IMR-90 (cell line): ENCODE measurements at regions not wholly inside any gene's neighbourhood (a gene's known extent, or its start where the extent isn't known, plus 50 kb on each side); places are given as distances from the start of the nearest gene placed in this dataset.

Source experiments
- ATAC-seq: fragments of 200-7000 bp; cut with Tn5 transposase; 2 replicates; pipeline ENCODE4 v1.9.1; 2020; ENCODE audit warnings: low read depth, mild to moderate bottlenecking, moderate library complexity
- BruUV-seq: library from RNA; stranded (reverse); fragments of 400-500 nt; replicated peaks from 2 replicates; lab custom pipeline; 2021; lab: Mats Ljungman, UMichigan
- CTCF ChIA-PET: fragments of 300-600 bp; formaldehyde crosslinking; extraction: SDS; loops from one replicate; lab custom pipeline; 2021; ENCODE audit warnings: antibody characterized with exemption; lab: Yijun Ruan, JAX
- POLR2A ChIA-PET: fragments of 300-600 bp; sonication (Branson Sonifier 250); formaldehyde crosslinking; loops from one replicate; lab custom pipeline; 2022; ENCODE audit warnings: antibody characterized with exemption; ENCODE audit not compliant: unreplicated experiment; lab: Charles Lee
- DNase-seq: peaks from one replicate; pipeline ENCODE4 v3.0.0; 2013
- H2AFZ ChIP-seq: replicated peaks from 2 replicates; pipeline ENCODE3; 2013; ENCODE audit warnings: low read length, mild to moderate bottlenecking; ENCODE audit not compliant: poor library complexity
- H2AK5ac ChIP-seq: 2 replicates; pipeline ENCODE4 v1.6.1; 2013; ENCODE audit warnings: low read depth, low read length, inconsistent platforms
- H2AK9ac ChIP-seq: replicated peaks from 2 replicates; pipeline ENCODE3; 2013; ENCODE audit warnings: mild to moderate bottlenecking, low read depth, low read length, moderate library complexity; ENCODE audit not compliant: poor library complexity
- H2BK120ac ChIP-seq: 2 replicates; pipeline ENCODE4 v1.6.1; 2013; ENCODE audit warnings: low read depth, low read length, inconsistent platforms
- H2BK15ac ChIP-seq: 3 replicates; pipeline ENCODE4 v1.6.1; 2013; ENCODE audit warnings: low read depth, low read length, inconsistent platforms
- H2BK20ac ChIP-seq: 2 replicates; pipeline ENCODE4 v1.6.1; 2013; ENCODE audit warnings: low read depth, mild to moderate bottlenecking, inconsistent platforms, low read length, moderate library complexity
- H2BK5ac ChIP-seq: 2 replicates; pipeline ENCODE4 v1.6.1; 2013; ENCODE audit warnings: mild to moderate bottlenecking, low read depth, low read length, inconsistent platforms; ENCODE audit not compliant: poor library complexity, severe bottlenecking
- H3K14ac ChIP-seq: replicated peaks from 2 replicates; pipeline ENCODE4 v1.6.1; 2013; ENCODE audit warnings: low read depth, low read length, inconsistent platforms
- H3K18ac ChIP-seq: 2 replicates; pipeline ENCODE4 v1.6.1; 2013; ENCODE audit warnings: low read depth, low read length, control low read depth
- H3K23ac ChIP-seq: 2 replicates; pipeline ENCODE4 v1.6.1; 2013; ENCODE audit warnings: low read depth, low read length, inconsistent platforms
- H3K27ac ChIP-seq: 2 replicates; pipeline ENCODE4 v1.5.1; 2013; ENCODE audit warnings: mild to moderate bottlenecking, control low read depth, low read length; ENCODE audit not compliant: insufficient read depth
- H3K27me3 ChIP-seq: 2 replicates; pipeline ENCODE4 v1.6.1; 2013; ENCODE audit warnings: low read length; ENCODE audit not compliant: control insufficient read depth, insufficient read depth
- H3K36me3 ChIP-seq: 2 replicates; pipeline ENCODE4 v1.6.1; 2013; ENCODE audit warnings: low read length, mixed read lengths; ENCODE audit not compliant: control insufficient read depth, insufficient read depth
- H3K4ac ChIP-seq: 2 replicates; pipeline ENCODE4 v1.6.1; 2013; ENCODE audit warnings: low read depth, low read length, inconsistent platforms
- H3K4me1 ChIP-seq: 2 replicates; pipeline ENCODE4 v1.6.1; 2013; ENCODE audit warnings: low read length, mixed read lengths; ENCODE audit not compliant: control insufficient read depth, insufficient read depth
- H3K4me2 ChIP-seq: 2 replicates; pipeline ENCODE4 v1.6.1; 2013; ENCODE audit warnings: low read depth, mild to moderate bottlenecking, control low read depth, low read length, moderate library complexity
- H3K4me3 ChIP-seq: 2 replicates; pipeline ENCODE4 v1.5.1; 2013; ENCODE audit warnings: low read depth, mild to moderate bottlenecking, control low read depth, low read length, moderate library complexity; ENCODE audit not compliant: insufficient read depth
- H3K56ac ChIP-seq: 2 replicates; pipeline ENCODE4 v1.6.1; 2013; ENCODE audit warnings: low read length, inconsistent platforms; ENCODE audit not compliant: insufficient read depth; ENCODE audit errors: extremely low read depth
- H3K79me1 ChIP-seq, 2 experiments: 2 replicates each; pipeline ENCODE4 v1.6.1; 2013; ENCODE audit warnings: low read length in 2 of 2, inconsistent platforms in 1 of 2, low read depth in 1 of 2
- H3K9ac ChIP-seq: 2 replicates; pipeline ENCODE4 v1.6.1; 2013; ENCODE audit warnings: low read depth, low read length, control low read depth
- H3K9me1 ChIP-seq: 2 replicates; pipeline ENCODE4 v1.6.1; 2013; ENCODE audit warnings: low read length, inconsistent platforms; ENCODE audit not compliant: insufficient read depth
- H3K9me3 ChIP-seq: 2 replicates; pipeline ENCODE4 v1.6.1; 2013; ENCODE audit warnings: low read length; ENCODE audit not compliant: control insufficient read depth, insufficient read depth
- H4K20me1 ChIP-seq: 2 replicates; pipeline ENCODE4 v1.6.1; 2013; ENCODE audit warnings: low read length, inconsistent platforms; ENCODE audit not compliant: insufficient read depth
- H4K5ac ChIP-seq: 2 replicates; pipeline ENCODE4 v1.6.1; 2013; ENCODE audit warnings: mild to moderate bottlenecking, low read depth, low read length, control low read depth
- H4K8ac ChIP-seq, 2 experiments: 2 replicates each; pipeline ENCODE4 v1.6.1; 2013; ENCODE audit warnings: low read depth in 2 of 2, low read length in 2 of 2, control low read depth in 1 of 2, inconsistent platforms in 1 of 2
- H4K91ac ChIP-seq: 2 replicates; pipeline ENCODE4 v1.6.1; 2013; ENCODE audit warnings: low read depth, low read length, inconsistent platforms; ENCODE audit not compliant: insufficient read depth
- CTCF ChIP-seq: conservative IDR thresholded peaks from 2 replicates; pipeline ENCODE4 v1.5.1; 2012; ENCODE audit warnings: mild to moderate bottlenecking, low read depth, low read length, improper control_type of control experiment
- WGBS, 2 experiments: methylation state at CpG; one replicate each; pipeline versions ENCODE4 v1.1.5 to v1.1.7; 2013; ENCODE audit warnings: missing lambda C conversion rate in 2 of 2; ENCODE audit not compliant: insufficient read length in 1 of 2; ENCODE audit errors: extremely low coverage in 2 of 2; 5-methylcytosine and 5-hydroxymethylcytosine counted together
- dilution Hi-C: fragments of 300-500 bp; cut with HindIII; formaldehyde crosslinking; loops from one replicate; pipeline ENCODE4 v1.14.3; 2018; ENCODE audit warnings: low sequenced_read_pairs; ENCODE audit not compliant: unreplicated experiment
- in situ Hi-C: fragments of 300-500 bp; cut with MboI; formaldehyde crosslinking; loops from 3 replicates; pipeline ENCODE4 v1.14.3; 2019; ENCODE audit warnings: low sequenced_read_pairs, inconsistent platforms, mixed read lengths
- intact Hi-C: fragments of 100-400 bp; cut with micrococcal nuclease; formaldehyde crosslinking; loops from 2 replicates; pipeline ENCODE4 v1.10.0; 2022

- H3K4ac ChIP-seq = no peak overlapping the region
- no peak overlapping the region for H4K5ac ChIP-seq
- no peak overlapping the region for H3K14ac ChIP-seq
- H2BK5ac ChIP-seq = no peak overlapping the region
- TF ChIP-seq CTCF = no peak
- ATAC-seq = no peak
- DNase-seq = no peak
- BruUV-seq = no TSS peak
- H2BK120ac ChIP-seq = no peak overlapping the region
- H3K56ac ChIP-seq = no peak overlapping the region
- no peak overlapping the region for H4K91ac ChIP-seq
- H3K36me3 ChIP-seq = no peaks in the 10 kb centered on the region
- H2AK5ac ChIP-seq = no peak overlapping the region
- no peaks in the 10 kb centered on the region for H3K4me1 ChIP-seq
- peaks cover 7% of the 10 kb centered on the region for H3K27me3 ChIP-seq
- H2BK20ac ChIP-seq = no peak overlapping the region
- no peak overlapping the region for H3K27ac ChIP-seq
- H3K4me2 ChIP-seq = no peak overlapping the region
- intact Hi-C loops = no loop called here
- POLR2A ChIA-PET = no interaction called here
- peak overlapping the region; percentile 31 for H2AK9ac ChIP-seq
- in situ Hi-C loops = no loop called here
- no peak overlapping the region for H3K23ac ChIP-seq
- no peaks in the 10 kb centered on the region for H4K20me1 ChIP-seq
- H2AFZ ChIP-seq = no peak overlapping the region
- no peaks in the 10 kb centered on the region for H3K9me1 ChIP-seq
- H3K18ac ChIP-seq = no peak overlapping the region
- no peak overlapping the region for H3K4me3 ChIP-seq
- H3K9ac ChIP-seq = no peak overlapping the region
- H2BK15ac ChIP-seq = no peak overlapping the region
- H3K79me1 ChIP-seq = no peaks in the 10 kb centered on the region
- dilution Hi-C loops = no loop called here
- H3K9me3 ChIP-seq = no peaks in the 10 kb centered on the region
- CTCF ChIA-PET = no interaction called here
- WGBS, 2 experiments = no CpG with 5 or more reads among the region's 1 CpG
- no peak overlapping the region for H4K8ac ChIP-seq
Observed at GRCh38 chr4:121584836-121585235, 111.9 kb downstream of the ANXA5 start.
